SK-N-SH (cell line): ENCODE measurements at regions not wholly inside any gene's neighbourhood (a gene's known extent, or its start where the extent isn't known, plus 50 kb on each side); places are given as distances from the start of the nearest gene placed in this dataset.
"Not testable (repeated sequence)": the region's sequence is repeated elsewhere in the genome, so short reads cannot be mapped to it uniquely, and the experiment has no call there.

Source experiments
- ELF1 ChIP-seq: IDR thresholded peaks from 2 replicates; pipeline ENCODE4 v1.4.0; 2012
- TF ChIP-seq, protein P1 (sequence below): IDR thresholded peaks from 2 replicates; pipeline ENCODE4 v1.4.0; 2012; ENCODE audit warnings: low read depth, borderline replicate concordance

DNA sequence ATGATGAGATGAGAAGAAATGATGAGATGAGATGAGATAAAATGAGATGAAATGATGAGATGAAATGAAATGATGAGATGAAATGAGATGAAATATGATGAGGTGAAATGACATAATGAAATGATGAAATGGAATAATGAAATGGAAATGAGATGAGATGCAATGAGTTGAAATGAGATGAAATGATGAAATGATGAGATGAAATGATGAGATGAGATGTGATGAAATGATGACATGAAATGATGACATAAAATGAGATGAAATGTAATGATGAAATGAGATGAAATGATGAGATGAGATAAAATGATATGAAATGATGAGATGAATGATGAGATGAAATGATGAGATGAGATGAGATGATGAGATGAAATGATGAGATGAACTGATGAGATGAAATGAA is 340.2 kb upstream of the PLGLB1 start:
- TF ChIP-seq ELF1, result not testable (repeated sequence)
- TF ChIP-seq, protein P1, sequence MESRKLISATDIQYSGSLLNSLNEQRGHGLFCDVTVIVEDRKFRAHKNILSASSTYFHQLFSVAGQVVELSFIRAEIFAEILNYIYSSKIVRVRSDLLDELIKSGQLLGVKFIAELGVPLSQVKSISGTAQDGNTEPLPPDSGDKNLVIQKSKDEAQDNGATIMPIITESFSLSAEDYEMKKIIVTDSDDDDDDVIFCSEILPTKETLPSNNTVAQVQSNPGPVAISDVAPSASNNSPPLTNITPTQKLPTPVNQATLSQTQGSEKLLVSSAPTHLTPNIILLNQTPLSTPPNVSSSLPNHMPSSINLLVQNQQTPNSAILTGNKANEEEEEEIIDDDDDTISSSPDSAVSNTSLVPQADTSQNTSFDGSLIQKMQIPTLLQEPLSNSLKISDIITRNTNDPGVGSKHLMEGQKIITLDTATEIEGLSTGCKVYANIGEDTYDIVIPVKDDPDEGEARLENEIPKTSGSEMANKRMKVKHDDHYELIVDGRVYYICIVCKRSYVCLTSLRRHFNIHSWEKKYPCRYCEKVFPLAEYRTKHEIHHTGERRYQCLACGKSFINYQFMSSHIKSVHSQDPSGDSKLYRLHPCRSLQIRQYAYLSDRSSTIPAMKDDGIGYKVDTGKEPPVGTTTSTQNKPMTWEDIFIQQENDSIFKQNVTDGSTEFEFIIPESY, result not testable (repeated sequence)
